ENCODE measurements at regions not wholly inside any gene's neighbourhood (a gene's known extent, or its start where the extent isn't known, plus 50 kb on each side); places are given as distances from the start of the nearest gene placed in this dataset.

- WGBS, result 64% methylated on average over 2 of the region's 2 CpGs
- Histone ChIP-seq H3K4me3 (no peak overlapping the region), H3K9me3 (peaks cover 6% of the 10 kb centered on the region), H3K36me3 (no peaks in the 10 kb centered on the region), H3K27me3 (no peaks in the 10 kb centered on the region), H3K27ac (no peak overlapping the region), H3K4me1 (no peaks in the 10 kb centered on the region)
- no peak for DNase-seq (ENCODE audit: low spot score in 2 of 2)
- no peak for TF ChIP-seq EP300 (IDR thresholded peaks at IDR 0.05)
- TF ChIP-seq POLR2AphosphoS5 (IDR thresholded peaks at IDR 0.05), result no peak
- no peak for TF ChIP-seq POLR2A (IDR thresholded peaks at IDR 0.05)
Measured at GRCh38 chr18:37964885-37965571, 399.4 kb upstream of the CELF4 start.

DNA sequence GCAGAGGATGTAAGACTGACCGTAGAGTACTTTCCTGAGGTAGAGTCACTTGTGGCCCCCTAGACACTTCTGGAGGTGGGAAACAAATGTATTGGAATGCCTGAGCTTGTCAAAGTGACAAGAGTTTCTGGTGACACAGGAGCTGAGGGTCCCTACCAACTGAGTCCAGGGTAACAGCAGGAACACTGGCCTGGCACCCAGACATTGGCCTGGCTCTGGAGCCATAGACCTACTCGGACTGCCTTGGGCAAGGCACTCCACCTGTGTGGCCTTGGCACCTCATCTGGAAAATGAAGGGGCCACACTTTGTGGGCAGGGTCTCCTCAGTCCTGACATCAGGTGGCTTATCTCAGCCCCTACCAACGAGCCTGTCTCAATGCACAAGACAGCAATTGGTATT lies 398.2 kb upstream of the CELF4 start:
- no peaks in the 10 kb centered on the region for H3K27me3 ChIP-seq
- H3K27ac ChIP-seq, result no peak overlapping the region
- no peak overlapping the region for H3K4me3 ChIP-seq
- H3K9me3 ChIP-seq, result peaks cover 6% of the 10 kb centered on the region
- WGBS, result 72% methylated on average over 2 of the region's 3 CpGs
- no peaks in the 10 kb centered on the region for H3K4me1 ChIP-seq
- H3K36me3 ChIP-seq, result no peaks in the 10 kb centered on the region
- DNase-seq (ENCODE audit: low spot score in 2 of 2), result no peak
- TF ChIP-seq EP300 (IDR thresholded peaks at IDR 0.05) (no peak), CTCF (IDR thresholded peaks at IDR 0.05) (no peak), POLR2AphosphoS5 (IDR thresholded peaks at IDR 0.05) (no peak), POLR2A (IDR thresholded peaks at IDR 0.05) (no peak)

- no peaks in the 10 kb centered on the region for H3K36me3 ChIP-seq
- no peak for DNase-seq (ENCODE audit: low spot score in 2 of 2)
- TF ChIP-seq POLR2A (IDR thresholded peaks at IDR 0.05) (no peak), EP300 (IDR thresholded peaks at IDR 0.05) (no peak), CTCF (IDR thresholded peaks at IDR 0.05) (no peak), POLR2AphosphoS5 (IDR thresholded peaks at IDR 0.05) (no peak)
- H3K27ac ChIP-seq, result no peak overlapping the region
- WGBS, result 71% methylated on average over 9 of the region's 9 CpGs
- H3K4me3 ChIP-seq, result no peak overlapping the region
- no peaks in the 10 kb centered on the region for H3K27me3 ChIP-seq
- no peaks in the 10 kb centered on the region for H3K4me1 ChIP-seq
- H3K9me3 ChIP-seq, result peaks cover 6% of the 10 kb centered on the region
Measured at GRCh38 chr18:37962316-37962966, 396.8 kb upstream of the CELF4 start.

GRCh38 chr18:37958499-37958898 lies 392.9 kb upstream of the CELF4 start:
- no peak for DNase-seq (ENCODE audit: low spot score in 2 of 2)
- Histone ChIP-seq H3K27ac (no peak overlapping the region), H3K4me1 (no peaks in the 10 kb centered on the region), H3K27me3 (no peaks in the 10 kb centered on the region), H3K4me3 (no peak overlapping the region), H3K36me3 (no peaks in the 10 kb centered on the region), H3K9me3 (peaks cover 6% of the 10 kb centered on the region)
- TF ChIP-seq POLR2AphosphoS5 (IDR thresholded peaks at IDR 0.05) (no peak), CTCF (IDR thresholded peaks at IDR 0.05) (no peak)
- 66% methylated on average over 3 of the region's 3 CpGs for WGBS

- no peak for DNase-seq (ENCODE audit: low spot score in 2 of 2)
- no peaks in the 10 kb centered on the region for H3K4me1 ChIP-seq
- peaks cover 6% of the 10 kb centered on the region for H3K9me3 ChIP-seq
- H3K27ac ChIP-seq, result no peak overlapping the region
- H3K4me3 ChIP-seq, result no peak overlapping the region
- no peaks in the 10 kb centered on the region for H3K27me3 ChIP-seq
- WGBS, result 55% methylated on average over 4 of the region's 4 CpGs
- TF ChIP-seq EP300 (IDR thresholded peaks at IDR 0.05), result no peak
- no peak for TF ChIP-seq POLR2AphosphoS5 (IDR thresholded peaks at IDR 0.05)
- no peak for TF ChIP-seq CTCF (IDR thresholded peaks at IDR 0.05)
- no peak for TF ChIP-seq POLR2A (IDR thresholded peaks at IDR 0.05)
- H3K36me3 ChIP-seq, result no peaks in the 10 kb centered on the region
Measured at GRCh38 chr18:37956902-37957301, 391.3 kb upstream of the CELF4 start.
